Loucy (cell line): ENCODE measurements at regions not wholly inside any gene's neighbourhood (a gene's known extent, or its start where the extent isn't known, plus 50 kb on each side); places are given as distances from the start of the nearest gene placed in this dataset.

Source experiments
- H2AFZ ChIP-seq: fragments of 200-600 bp; sonication (generic); 2 replicates; pipeline ENCODE4 v1.6.0; 2016; ENCODE audit warnings: antibody characterized with exemption, mild to moderate bottlenecking, low read length, moderate library complexity
- H3F3A ChIP-seq: fragments of 200-600 bp; 2 replicates; pipeline ENCODE4 v1.6.0; 2016; ENCODE audit warnings: antibody characterized with exemption, low read depth, mild to moderate bottlenecking
- H3K27me3 ChIP-seq: fragments of 200-600 bp; sonication (generic); 2 replicates; pipeline ENCODE4 v1.6.1; 2014; ENCODE audit warnings: low read length, mild to moderate bottlenecking; ENCODE audit not compliant: insufficient read depth, poor library complexity, severe bottlenecking
- H3K36me3 ChIP-seq: fragments of 200-600 bp; sonication (generic); 2 replicates; pipeline ENCODE4 v1.6.1; 2016; ENCODE audit warnings: low read length; ENCODE audit not compliant: insufficient read depth
- H3K4me1 ChIP-seq: fragments of 200-600 bp; sonication (generic); 2 replicates; pipeline ENCODE4 v1.5.1; 2014; ENCODE audit warnings: low read length, mild to moderate bottlenecking; ENCODE audit not compliant: insufficient read depth, poor library complexity, severe bottlenecking
- H3K4me2 ChIP-seq: fragments of 200-600 bp; sonication (generic); 2 replicates; pipeline ENCODE4 v1.6.0; 2014; ENCODE audit warnings: antibody characterized with exemption, low read length, low read depth, mild to moderate bottlenecking; ENCODE audit not compliant: poor library complexity, severe bottlenecking
- H3K4me3 ChIP-seq: fragments of 200-600 bp; sonication (generic); 2 replicates; pipeline ENCODE4 v1.5.1; 2014; ENCODE audit warnings: low read length, mild to moderate bottlenecking, mixed read lengths; ENCODE audit not compliant: poor library complexity, severe bottlenecking
- H3K79me2 ChIP-seq: fragments of 200-600 bp; sonication (generic); 2 replicates; pipeline ENCODE4 v1.6.1; 2014; ENCODE audit warnings: low read length; ENCODE audit not compliant: insufficient read depth
- H3K9ac ChIP-seq: fragments of 200-600 bp; sonication (generic); 2 replicates; pipeline ENCODE4 v1.6.0; 2014; ENCODE audit warnings: mild to moderate bottlenecking, low read depth, low read length, moderate library complexity; ENCODE audit not compliant: poor library complexity, severe bottlenecking
- H3K9me2 ChIP-seq: fragments of 200-600 bp; sonication (generic); replicated peaks from 2 replicates; pipeline ENCODE4 v1.6.1; 2016; ENCODE audit warnings: low read depth, low read length, mixed read lengths
- H3K9me3 ChIP-seq: fragments of 200-600 bp; sonication (generic); 2 replicates; pipeline ENCODE4 v1.6.1; 2014; ENCODE audit warnings: mild to moderate bottlenecking, antibody characterized with exemption, low read length, low read depth; ENCODE audit not compliant: insufficient read depth
- H4K20me1 ChIP-seq: fragments of 200-600 bp; sonication (generic); 2 replicates; pipeline ENCODE4 v1.6.0; 2014; ENCODE audit warnings: antibody characterized with exemption, low read length, mild to moderate bottlenecking; ENCODE audit not compliant: insufficient read depth, poor library complexity, severe bottlenecking
- CTCF ChIP-seq: fragments of 200-600 bp; sonication (generic); conservative IDR thresholded peaks from 2 replicates; pipeline ENCODE4 v1.5.1; 2014; ENCODE audit warnings: mild to moderate bottlenecking, antibody characterized with exemption, low read length
- EZH2phosphoT487 ChIP-seq: fragments of 200-600 bp; IDR thresholded peaks from 2 replicates; pipeline ENCODE4 v1.6.1; 2018; ENCODE audit warnings: antibody characterized with exemption, mild to moderate bottlenecking, moderate library complexity, borderline replicate concordance

GRCh38 chr4:180120068-180120467 lies 2123.1 kb upstream of the TENM3 start:
- Histone ChIP-seq H3K9me2 (peaks cover 3% of the 10 kb centered on the region; the same call in 1 of the 2 replicates), H3K36me3 (no peaks in the 10 kb centered on the region), H3F3A (no peaks in the 10 kb centered on the region), H3K4me2 (no peak overlapping the region), H2AFZ (no peak overlapping the region), H3K9ac (no peak overlapping the region), H3K4me3 (no peak overlapping the region), H4K20me1 (no peaks in the 10 kb centered on the region), H3K27me3 (no peaks in the 10 kb centered on the region), H3K4me1 (no peaks in the 10 kb centered on the region), H3K79me2 (no peaks in the 10 kb centered on the region), H3K9me3 (no peaks in the 10 kb centered on the region)
- TF ChIP-seq CTCF (no peak), EZH2phosphoT487 (no peak)

GRCh38 chr4:180134091-180134866 lies 2108.9 kb upstream of the TENM3 start:
- no peak overlapping the region for H3K4me3 ChIP-seq
- no peaks in the 10 kb centered on the region for H3K9me3 ChIP-seq
- H2AFZ ChIP-seq: no peak overlapping the region
- H3K36me3 ChIP-seq: no peaks in the 10 kb centered on the region
- no peaks in the 10 kb centered on the region for H3F3A ChIP-seq
- H3K79me2 ChIP-seq: no peaks in the 10 kb centered on the region
- H3K27me3 ChIP-seq: no peaks in the 10 kb centered on the region
- no peaks in the 10 kb centered on the region for H3K4me1 ChIP-seq
- H3K9ac ChIP-seq: no peak overlapping the region
- TF ChIP-seq CTCF (no peak), EZH2phosphoT487 (no peak)
- H4K20me1 ChIP-seq: no peaks in the 10 kb centered on the region
- H3K9me2 ChIP-seq: 0 out of 2 replicates have a peak, but pooled peaks cover 6% of the 10 kb centered on the region
- H3K4me2 ChIP-seq: no peak overlapping the region

GRCh38 chr4:180141734-180142133 lies 2101.5 kb upstream of the TENM3 start:
- Histone ChIP-seq H3K9me3 (no peaks in the 10 kb centered on the region), H3K9me2 (0 out of 2 replicates have a peak, but pooled peaks cover 6% of the 10 kb centered on the region), H3K4me3 (no peak overlapping the region), H3K36me3 (no peaks in the 10 kb centered on the region), H2AFZ (no peak overlapping the region), H3K4me1 (no peaks in the 10 kb centered on the region), H3K79me2 (no peaks in the 10 kb centered on the region), H3K9ac (no peak overlapping the region), H3F3A (no peaks in the 10 kb centered on the region), H3K27me3 (no peaks in the 10 kb centered on the region), H4K20me1 (no peaks in the 10 kb centered on the region), H3K4me2 (no peak overlapping the region)
- TF ChIP-seq CTCF (no peak), EZH2phosphoT487 (no peak)
